Sigmoid colon (tissue), 4 donors: ENCODE measurements at regions not wholly inside any gene's neighbourhood (a gene's known extent, or its start where the extent isn't known, plus 50 kb on each side); places are given as distances from the start of the nearest gene placed in this dataset.

Experiments
- POLR2A ChIP-seq, 2 donors: fragments of 450-650 bp; IDR thresholded peaks; one replicate each; pipeline ENCODE4 v1.6.1; 2016; ENCODE audit warnings: antibody characterized with exemption in 2 of 2, mild to moderate bottlenecking in 2 of 2, moderate library complexity in 2 of 2
- POLR2AphosphoS5 ChIP-seq, 4 donors: sonication (generic); formaldehyde crosslinking; IDR thresholded peaks; one replicate each; pipeline ENCODE4 v1.6.1; 2017; ENCODE audit warnings: antibody characterized with exemption in 4 of 4
- TF ChIP-seq, protein P1 (sequence below), 4 experiments: fragments of 450-650 bp in 3 of 4; fragments of 200-600 bp in 1 of 4; IDR thresholded peaks; one replicate each; pipeline ENCODE4 v1.5.1; 2016 to 2019; ENCODE audit warnings: antibody characterized with exemption in 4 of 4, mild to moderate bottlenecking in 3 of 4, moderate library complexity in 2 of 4

- TF ChIP-seq POLR2A (IDR thresholded peaks at IDR 0.05), result no peak
- TF ChIP-seq, protein P1, sequence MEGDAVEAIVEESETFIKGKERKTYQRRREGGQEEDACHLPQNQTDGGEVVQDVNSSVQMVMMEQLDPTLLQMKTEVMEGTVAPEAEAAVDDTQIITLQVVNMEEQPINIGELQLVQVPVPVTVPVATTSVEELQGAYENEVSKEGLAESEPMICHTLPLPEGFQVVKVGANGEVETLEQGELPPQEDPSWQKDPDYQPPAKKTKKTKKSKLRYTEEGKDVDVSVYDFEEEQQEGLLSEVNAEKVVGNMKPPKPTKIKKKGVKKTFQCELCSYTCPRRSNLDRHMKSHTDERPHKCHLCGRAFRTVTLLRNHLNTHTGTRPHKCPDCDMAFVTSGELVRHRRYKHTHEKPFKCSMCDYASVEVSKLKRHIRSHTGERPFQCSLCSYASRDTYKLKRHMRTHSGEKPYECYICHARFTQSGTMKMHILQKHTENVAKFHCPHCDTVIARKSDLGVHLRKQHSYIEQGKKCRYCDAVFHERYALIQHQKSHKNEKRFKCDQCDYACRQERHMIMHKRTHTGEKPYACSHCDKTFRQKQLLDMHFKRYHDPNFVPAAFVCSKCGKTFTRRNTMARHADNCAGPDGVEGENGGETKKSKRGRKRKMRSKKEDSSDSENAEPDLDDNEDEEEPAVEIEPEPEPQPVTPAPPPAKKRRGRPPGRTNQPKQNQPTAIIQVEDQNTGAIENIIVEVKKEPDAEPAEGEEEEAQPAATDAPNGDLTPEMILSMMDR (IDR thresholded peaks at IDR 0.05), result no peak
- no peak for TF ChIP-seq POLR2AphosphoS5 (IDR thresholded peaks at IDR 0.05)
These were observed 231.8 kb downstream of the WDR11 start for GRCh38 chr10:121082984-121083383.
